Mucosa of descending colon (tissue), 3 donors: ENCODE measurements at regions not wholly inside any gene's neighbourhood (a gene's known extent, or its start where the extent isn't known, plus 50 kb on each side); places are given as distances from the start of the nearest gene placed in this dataset.

ENCODE experiments used
- ATAC-seq: fragments of 200-7000 bp; cut with Tn5 transposase; one replicate; pipeline ENCODE4 v1.9.1; 2020; ENCODE audit warnings: mild to moderate bottlenecking, moderate library complexity
- DNase-seq, 3 donors: peaks; one replicate each; pipeline ENCODE4 v3.0.0-alpha.2; 2020
- H3K36me3 ChIP-seq: fragments of 200-600 bp; one replicate; pipeline ENCODE4 v1.8.0; 2021; ENCODE audit warnings: low read depth, mild to moderate bottlenecking
- H3K4me1 ChIP-seq: fragments of 200-600 bp; one replicate; pipeline ENCODE4 v1.8.0; 2021; ENCODE audit warnings: low read depth, mild to moderate bottlenecking
- H3K4me3 ChIP-seq: fragments of 200-600 bp; one replicate; pipeline ENCODE4 v1.8.0; 2021; ENCODE audit warnings: mild to moderate bottlenecking
- H3K9me3 ChIP-seq: fragments of 200-600 bp; one replicate; pipeline ENCODE4 v1.8.0; 2021; ENCODE audit warnings: mild to moderate bottlenecking
- intact Hi-C, 2 donors: fragments of 100-400 bp; cut with DNase I in 1 of 2; cut with micrococcal nuclease in 1 of 2; formaldehyde crosslinking; loops; one replicate each; pipeline versions ENCODE4 v1.11.0 to v1.11.1; 2022; cut with DNase I, micrococcal nuclease
- TF ChIP-seq, protein P1 (sequence below): fragments of 200-600 bp; IDR thresholded peaks from one replicate; pipeline ENCODE4 v1.8.0; 2022; ENCODE audit warnings: antibody characterized with exemption, mild to moderate bottlenecking
- donor health status: DM: no; HTN: no; CAD: no; lungs with moderate emphysema.
- donor health status: DM: no; HTN: no; CAD: no.
- donor health status: DM: no; HTN: yes; CAD: no.

DNA sequence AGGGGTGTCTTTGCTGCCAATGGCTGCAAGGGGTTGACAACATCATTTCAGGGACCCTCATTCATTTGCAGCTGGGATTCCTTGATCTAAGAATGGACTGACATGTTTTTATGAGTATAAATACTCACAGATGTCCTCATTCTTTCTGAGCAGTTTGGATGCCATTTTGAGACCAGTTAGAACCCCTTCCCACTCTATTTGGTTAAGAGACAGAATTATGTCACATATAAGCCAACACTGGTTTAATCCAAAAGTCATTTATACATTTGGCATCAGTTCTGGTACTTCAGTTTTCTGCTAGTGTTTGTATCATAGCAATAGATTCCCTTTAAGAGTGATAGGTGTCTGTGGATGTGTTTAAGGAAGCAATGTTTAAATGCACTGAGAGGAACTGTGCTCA lies 248.8 kb downstream of the SAMD5 start:
- H3K4me1 ChIP-seq = no peaks in the 10 kb centered on the region
- TF ChIP-seq, protein P1, sequence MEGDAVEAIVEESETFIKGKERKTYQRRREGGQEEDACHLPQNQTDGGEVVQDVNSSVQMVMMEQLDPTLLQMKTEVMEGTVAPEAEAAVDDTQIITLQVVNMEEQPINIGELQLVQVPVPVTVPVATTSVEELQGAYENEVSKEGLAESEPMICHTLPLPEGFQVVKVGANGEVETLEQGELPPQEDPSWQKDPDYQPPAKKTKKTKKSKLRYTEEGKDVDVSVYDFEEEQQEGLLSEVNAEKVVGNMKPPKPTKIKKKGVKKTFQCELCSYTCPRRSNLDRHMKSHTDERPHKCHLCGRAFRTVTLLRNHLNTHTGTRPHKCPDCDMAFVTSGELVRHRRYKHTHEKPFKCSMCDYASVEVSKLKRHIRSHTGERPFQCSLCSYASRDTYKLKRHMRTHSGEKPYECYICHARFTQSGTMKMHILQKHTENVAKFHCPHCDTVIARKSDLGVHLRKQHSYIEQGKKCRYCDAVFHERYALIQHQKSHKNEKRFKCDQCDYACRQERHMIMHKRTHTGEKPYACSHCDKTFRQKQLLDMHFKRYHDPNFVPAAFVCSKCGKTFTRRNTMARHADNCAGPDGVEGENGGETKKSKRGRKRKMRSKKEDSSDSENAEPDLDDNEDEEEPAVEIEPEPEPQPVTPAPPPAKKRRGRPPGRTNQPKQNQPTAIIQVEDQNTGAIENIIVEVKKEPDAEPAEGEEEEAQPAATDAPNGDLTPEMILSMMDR = no peak
- DNase-seq (no peak), ATAC-seq (no peak)
- H3K36me3 ChIP-seq = no peaks in the 10 kb centered on the region
- H3K9me3 ChIP-seq = no peaks in the 10 kb centered on the region
- H3K4me3 ChIP-seq = no peak overlapping the region
- intact Hi-C loops = no loop called here

- Histone ChIP-seq H3K36me3 (no peaks in the 10 kb centered on the region), H3K4me3 (no peak overlapping the region), H3K4me1 (no peaks in the 10 kb centered on the region), H3K9me3 (no peaks in the 10 kb centered on the region)
- no peak for ATAC-seq
- intact Hi-C loops = no loop called here
- TF ChIP-seq, protein P1 = no peak
- no peak for DNase-seq
Measured at GRCh38 chr6:147758303-147758702, 249.8 kb downstream of the SAMD5 start.

- no peaks in the 10 kb centered on the region for H3K4me1 ChIP-seq
- intact Hi-C loops = no loop called here
- H3K9me3 ChIP-seq = no peaks in the 10 kb centered on the region
- DNase-seq = no peak
- no peaks in the 10 kb centered on the region for H3K36me3 ChIP-seq
- TF ChIP-seq, protein P1 = no peak
- ATAC-seq = no peak
- H3K4me3 ChIP-seq = no peak overlapping the region
Measured at GRCh38 chr6:147759093-147759492, 250.6 kb downstream of the SAMD5 start.

- intact Hi-C loops = no loop called here
- ATAC-seq (no peak), DNase-seq (no peak)
- Histone ChIP-seq H3K4me1 (no peaks in the 10 kb centered on the region), H3K9me3 (no peaks in the 10 kb centered on the region), H3K36me3 (no peaks in the 10 kb centered on the region), H3K4me3 (no peak overlapping the region)
- TF ChIP-seq, protein P1 = no peak
Measured at GRCh38 chr6:147759536-147759935, 251.0 kb downstream of the SAMD5 start.

DNA sequence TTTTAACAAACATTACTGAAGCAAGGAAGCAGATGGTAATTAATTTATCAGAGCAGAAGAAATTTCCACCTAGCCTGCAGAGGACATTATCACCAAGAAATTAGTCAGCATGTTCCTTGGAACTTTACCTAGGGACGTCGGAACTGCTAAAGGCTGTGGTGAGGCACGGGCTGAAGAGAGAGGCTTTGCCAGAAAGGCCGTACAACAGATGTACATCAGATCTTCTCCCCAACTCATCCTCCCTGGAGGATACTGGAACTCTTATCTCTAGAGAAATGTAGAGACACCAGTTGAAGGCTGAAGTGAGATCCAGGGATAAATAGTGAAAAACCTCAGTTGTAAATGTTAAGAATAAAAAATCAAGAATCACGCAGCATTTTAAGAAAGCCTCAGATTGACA lies 257.1 kb downstream of the SAMD5 start:
- TF ChIP-seq, protein P1 = no peak
- Histone ChIP-seq H3K4me3 (no peak overlapping the region), H3K9me3 (no peaks in the 10 kb centered on the region), H3K36me3 (no peaks in the 10 kb centered on the region), H3K4me1 (no peaks in the 10 kb centered on the region)
- DNase-seq = no peak
- ATAC-seq = no peak
- intact Hi-C loops = no loop called here

GRCh38 chr6:147768969-147769368 lies 260.5 kb downstream of the SAMD5 start:
- ATAC-seq (no peak), DNase-seq (no peak)
- intact Hi-C loops = no loop called here
- Histone ChIP-seq H3K4me1 (no peaks in the 10 kb centered on the region), H3K4me3 (no peak overlapping the region), H3K9me3 (no peaks in the 10 kb centered on the region), H3K36me3 (no peaks in the 10 kb centered on the region)
- TF ChIP-seq, protein P1 = no peak
